ENCODE measurements at regions not wholly inside any gene's neighbourhood (a gene's known extent, or its start where the extent isn't known, plus 50 kb on each side); places are given as distances from the start of the nearest gene placed in this dataset.

- TF ChIP-seq FOXA1 (IDR thresholded peaks at IDR 0.05), result no peak
- TF ChIP-seq CTCF (IDR thresholded peaks at IDR 0.05; ENCODE audit: low read depth, low read length, missing input control), result peak; percentile 16
These were observed 572.9 kb downstream of the ACTL7B start for GRCh38 chr9:108282872-108283271.
